CD4-positive, alpha-beta T cell treated with Interleukin-17A for 4 hours (primary cell): ENCODE measurements at regions not wholly inside any gene's neighbourhood (a gene's known extent, or its start where the extent isn't known, plus 50 kb on each side); places are given as distances from the start of the nearest gene placed in this dataset.
A peak's percentile ranks its signal among the peaks of the same experiment; 100 is the strongest.

Experiments used
- DNase-seq: peaks from one replicate; pipeline ENCODE4 v3.0.0-alpha.2; 2020; ENCODE audit warnings: mixed read lengths

- DNase-seq = no peak
Observed at GRCh38 chr3:106575029-106575428, 706.2 kb upstream of the CBLB start.

- DNase-seq = no peak
Observed at GRCh38 chr3:106577241-106577640, 708.4 kb upstream of the CBLB start.

- DNase-seq = no peak
Observed at GRCh38 chr3:106578911-106579310, 710.1 kb upstream of the CBLB start.

GRCh38 chr3:106582151-106582550 is 713.3 kb upstream of the CBLB start:
- no peak for DNase-seq

- no peak for DNase-seq
Observed at GRCh38 chr3:106587551-106587950, 718.7 kb upstream of the CBLB start.

GRCh38 chr3:106588739-106589138 is 719.9 kb upstream of the CBLB start:
- DNase-seq = no peak

- no peak for DNase-seq
Observed at GRCh38 chr3:106589311-106589942, 720.6 kb upstream of the CBLB start.

- DNase-seq = no peak
Observed at GRCh38 chr3:106590216-106590615, 721.4 kb upstream of the CBLB start.

GRCh38 chr3:106593381-106593780 is 724.6 kb upstream of the CBLB start:
- DNase-seq = no peak

- DNase-seq = peak; percentile 67
Observed at GRCh38 chr3:106609666-106610301, 741.0 kb upstream of the CBLB start.

GRCh38 chr3:106610362-106610959 is 741.6 kb upstream of the CBLB start:
- no peak for DNase-seq

- DNase-seq = no peak
Observed at GRCh38 chr3:106611116-106611515, 742.3 kb upstream of the CBLB start.

GRCh38 chr3:106611841-106612240 is 743.0 kb upstream of the CBLB start:
- DNase-seq = no peak

- DNase-seq = no peak
Observed at GRCh38 chr3:106616556-106616955, 747.7 kb upstream of the CBLB start.

- no peak for DNase-seq
Observed at GRCh38 chr3:106617276-106617675, 748.5 kb upstream of the CBLB start.

GRCh38 chr3:106620646-106621045 is 751.8 kb upstream of the CBLB start:
- no peak for DNase-seq

GRCh38 chr3:106624154-106624553 is 753.1 kb upstream of the CCDC54 start:
- no peak for DNase-seq

- no peak for DNase-seq
Observed at GRCh38 chr3:106628407-106628806, 748.8 kb upstream of the CCDC54 start.

GRCh38 chr3:106629215-106629832 is 747.9 kb upstream of the CCDC54 start:
- no peak for DNase-seq

GRCh38 chr3:106631373-106632108 is 745.7 kb upstream of the CCDC54 start:
- no peak for DNase-seq

- no peak for DNase-seq
Observed at GRCh38 chr3:106635271-106635670, 742.0 kb upstream of the CCDC54 start.

GRCh38 chr3:106635826-106636225 is 741.4 kb upstream of the CCDC54 start:
- no peak for DNase-seq

- DNase-seq = no peak
Observed at GRCh38 chr3:106640353-106640752, 736.9 kb upstream of the CCDC54 start.
